Naive thymus-derived CD4-positive, alpha-beta T cell (primary cell): ENCODE measurements at regions not wholly inside any gene's neighbourhood (a gene's known extent, or its start where the extent isn't known, plus 50 kb on each side); places are given as distances from the start of the nearest gene placed in this dataset.

ENCODE experiments used
- ATAC-seq: fragments of 150-1000 bp; cut with Tn5 transposase; 2 replicates; pipeline ENCODE4 v1.10.0; 2021; ENCODE audit warnings: mild to moderate bottlenecking, moderate library complexity
- CTCF ChIA-PET: fragments of 350-600 bp; sonication (Branson Sonifier 250); formaldehyde crosslinking; loops from one replicate; lab custom pipeline; 2021; ENCODE audit warnings: antibody characterized with exemption; lab: Charles Lee
- POLR2A ChIA-PET: fragments of 350-600 bp; sonication (Branson Sonifier 250); formaldehyde crosslinking; loops from one replicate; lab custom pipeline; 2021; ENCODE audit warnings: antibody characterized with exemption, inconsistent platforms; lab: Charles Lee
- DNase-seq, 9 donors: peaks; one replicate each; pipeline versions ENCODE4 v3.0.0 to v3.0.0-alpha.2; 2020 to 2022; ENCODE audit warnings: mixed read lengths in 1 of 9
- H3K27ac ChIP-seq: one replicate; pipeline ENCODE4 v1.7.0; 2013; ENCODE audit warnings: mild to moderate bottlenecking, low read depth, low read length, moderate library complexity
- H3K27me3 ChIP-seq, 2 donors: one replicate each; pipeline ENCODE4 v1.7.0; 2013; ENCODE audit warnings: low read length in 2 of 2, mild to moderate bottlenecking in 2 of 2, moderate library complexity in 2 of 2; ENCODE audit not compliant: control insufficient read depth in 2 of 2, insufficient read depth in 2 of 2
- H3K36me3 ChIP-seq, 3 experiments: 1 replicate in 2 of 3; 2 replicates in 1 of 3; pipeline ENCODE4 v1.7.0; 2013; ENCODE audit warnings: low read length in 3 of 3, mild to moderate bottlenecking in 3 of 3, moderate library complexity in 1 of 3; ENCODE audit not compliant: insufficient read depth in 3 of 3, control insufficient read depth in 2 of 3
- H3K4me1 ChIP-seq, 2 donors: one replicate each; pipeline ENCODE4 v1.7.0; 2013; ENCODE audit warnings: low read length in 2 of 2, mild to moderate bottlenecking in 2 of 2, moderate library complexity in 1 of 2; ENCODE audit not compliant: control insufficient read depth in 2 of 2, insufficient read depth in 2 of 2
- H3K4me3 ChIP-seq: 2 replicates; pipeline ENCODE4 v1.7.0; 2013; ENCODE audit warnings: mild to moderate bottlenecking, low read length
- H3K9me3 ChIP-seq, 3 experiments: 1 replicate in 2 of 3; 2 replicates in 1 of 3; pipeline ENCODE4 v1.7.0; 2013; ENCODE audit warnings: low read length in 3 of 3; ENCODE audit not compliant: control insufficient read depth in 2 of 3
- H3K27ac Mint-ChIP-seq, 9 donors: one replicate each; pipeline ENCODE4 v1.8.0; 2020 to 2022; ENCODE audit warnings: mixed read lengths in 9 of 9, mild to moderate bottlenecking in 8 of 9, moderate library complexity in 5 of 9, inconsistent platforms in 2 of 9
- H3K27me3 Mint-ChIP-seq, 5 donors: one replicate each; pipeline ENCODE4 v1.8.0; 2021 to 2022; ENCODE audit warnings: mixed read lengths in 5 of 5, mild to moderate bottlenecking in 1 of 5
- H3K36me3 Mint-ChIP-seq, 5 donors: one replicate each; pipeline ENCODE4 v1.8.0; 2020 to 2022; ENCODE audit warnings: mixed read lengths in 5 of 5, mild to moderate bottlenecking in 3 of 5, inconsistent platforms in 1 of 5
- H3K4me1 Mint-ChIP-seq, 7 donors: one replicate each; pipeline ENCODE4 v1.8.0; 2020 to 2022; ENCODE audit warnings: mixed read lengths in 7 of 7, mild to moderate bottlenecking in 3 of 7, inconsistent platforms in 1 of 7
- H3K4me3 Mint-ChIP-seq, 10 donors: one replicate each; pipeline ENCODE4 v1.8.0; 2020 to 2022; ENCODE audit warnings: mild to moderate bottlenecking in 10 of 10, mixed read lengths in 10 of 10, moderate library complexity in 6 of 10, inconsistent platforms in 2 of 10
- H3K9me3 Mint-ChIP-seq, 11 donors: one replicate each; pipeline ENCODE4 v1.8.0; 2020 to 2022; ENCODE audit warnings: mixed read lengths in 11 of 11, mild to moderate bottlenecking in 4 of 11, inconsistent platforms in 1 of 11, moderate library complexity in 1 of 11
- intact Hi-C, 2 donors: fragments of 100-400 bp; cut with micrococcal nuclease; formaldehyde crosslinking; loops; one replicate each; pipeline ENCODE4 v1.15.1; 2023

DNA sequence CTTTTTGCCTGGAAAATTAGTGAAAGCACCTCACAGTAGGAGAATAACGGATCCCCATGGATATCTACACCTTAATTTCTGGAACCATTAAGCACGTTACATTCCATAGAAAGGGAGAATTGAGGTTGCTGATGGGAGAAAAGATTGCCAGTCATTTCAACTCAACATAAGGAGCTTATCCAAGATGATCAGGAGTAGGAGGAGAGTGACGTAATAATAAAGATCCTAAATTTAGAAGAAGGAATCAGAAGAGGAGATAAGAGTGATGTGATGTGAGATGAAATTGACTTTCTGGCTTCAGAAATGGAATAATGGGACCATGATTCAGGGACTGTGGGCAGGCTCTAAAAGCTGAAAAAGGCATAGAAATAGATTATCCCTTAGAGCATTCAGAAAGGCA lies 1017.8 kb upstream of the CHAC2 start:
- H3K27ac Mint-ChIP-seq, result no peak overlapping the region
- CTCF ChIA-PET, result no interaction called here

DNA sequence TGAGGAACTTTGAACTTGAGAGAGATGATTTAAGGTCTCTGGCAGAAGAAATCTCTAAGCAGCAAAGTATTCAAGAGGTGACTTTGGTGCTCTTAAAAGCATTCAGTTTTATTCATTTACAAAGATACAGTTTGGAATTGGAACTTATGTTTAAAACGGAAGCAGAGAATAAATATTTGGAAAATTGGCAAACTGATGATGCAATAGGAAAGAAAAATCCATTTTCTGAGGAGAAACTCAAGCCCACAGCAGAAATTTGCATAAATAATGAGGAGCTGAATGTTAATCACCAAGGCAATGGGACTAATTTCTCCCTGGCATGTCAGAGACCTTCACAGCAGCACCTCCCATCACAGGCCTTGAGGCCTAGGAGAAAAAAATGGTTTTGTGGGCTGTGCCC lies 1022.5 kb upstream of the CHAC2 start:
- Mint-ChIP-seq H3K27ac (no peak overlapping the region), H3K4me1 (no peaks in the 10 kb centered on the region), H3K4me3 (no peak overlapping the region), H3K27me3 (no peaks in the 10 kb centered on the region), H3K36me3 (no peaks in the 10 kb centered on the region), H3K9me3 (peaks cover 0 to 30% (median 15%) of the 10 kb centered on the region in 11 donors)
- H3K36me3 ChIP-seq, result no peaks in the 10 kb centered on the region
- intact Hi-C loops, result no loop called here
- H3K27me3 ChIP-seq, result no peaks in the 10 kb centered on the region
- H3K4me1 ChIP-seq, result no peaks in the 10 kb centered on the region
- ChIA-PET POLR2A (no interaction called here), CTCF (no interaction called here)
- H3K27ac ChIP-seq, result no peak overlapping the region
- peaks cover 0 to 9% (median 0%) of the 10 kb centered on the region in 3 experiments for H3K9me3 ChIP-seq
- no peak overlapping the region for H3K4me3 ChIP-seq
- ATAC-seq, result no peak
- no peak for DNase-seq

More for the DNA sequence above, 1017.8 kb upstream of the CHAC2 start:
- no peaks in the 10 kb centered on the region for H3K4me1 ChIP-seq
- H3K36me3 ChIP-seq, result no peaks in the 10 kb centered on the region
- H3K9me3 Mint-ChIP-seq, result peaks cover 0 to 31% (median 12%) of the 10 kb centered on the region in 11 donors
- no peaks in the 10 kb centered on the region for H3K27me3 Mint-ChIP-seq
- no peaks in the 10 kb centered on the region for H3K27me3 ChIP-seq
- DNase-seq (no peak), ATAC-seq (no peak)
- H3K4me3 Mint-ChIP-seq, result no peak overlapping the region
- peaks cover 0 to 9% (median 0%) of the 10 kb centered on the region in 3 experiments for H3K9me3 ChIP-seq
- H3K36me3 Mint-ChIP-seq, result no peaks in the 10 kb centered on the region
- intact Hi-C loops, result no loop called here
- no peak overlapping the region for H3K27ac ChIP-seq
- no peaks in the 10 kb centered on the region for H3K4me1 Mint-ChIP-seq
- H3K4me3 ChIP-seq, result no peak overlapping the region
- POLR2A ChIA-PET, result no interaction called here

DNA sequence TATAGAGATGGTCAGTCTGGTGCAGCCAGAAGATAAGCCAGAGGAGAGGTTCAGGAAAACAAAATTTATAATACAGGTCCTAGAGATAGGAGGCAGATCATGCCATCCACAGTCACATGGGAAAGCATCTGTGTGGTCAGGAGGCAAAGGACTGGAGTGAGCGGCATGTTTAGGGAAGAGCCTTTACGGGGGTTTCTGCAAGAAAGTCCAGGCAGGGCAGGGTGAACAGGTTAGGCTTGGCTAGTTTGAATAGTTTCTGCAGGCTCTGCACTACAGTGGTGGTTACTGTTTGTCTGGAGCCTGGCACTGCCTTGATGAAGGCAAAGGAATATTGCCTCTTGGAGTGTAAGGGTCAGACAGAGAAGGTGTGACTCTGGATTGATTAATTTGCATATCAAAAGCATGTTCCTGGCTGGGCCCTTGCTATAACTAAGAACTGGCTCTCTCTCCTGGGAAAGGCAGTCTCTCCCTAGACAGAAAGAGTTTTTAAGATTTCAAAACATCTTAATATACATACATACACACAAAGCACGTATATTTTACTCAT lies 1034.7 kb upstream of the CHAC2 start:
- H3K27me3 Mint-ChIP-seq, result no peaks in the 10 kb centered on the region
- H3K9me3 Mint-ChIP-seq, result peaks cover 0 to 43% (median 5%) of the 10 kb centered on the region in 11 donors
- DNase-seq (no peak), ATAC-seq (no peak)
- H3K27me3 ChIP-seq, result no peaks in the 10 kb centered on the region
- H3K4me3 Mint-ChIP-seq, result no peak overlapping the region
- no peaks in the 10 kb centered on the region for H3K4me1 ChIP-seq
- ChIA-PET POLR2A (no interaction called here), CTCF (no interaction called here)
- H3K27ac Mint-ChIP-seq, result no peak overlapping the region
- H3K27ac ChIP-seq, result no peak overlapping the region
- intact Hi-C loops, result no loop called here
- H3K4me1 Mint-ChIP-seq, result no peaks in the 10 kb centered on the region
- no peak overlapping the region for H3K4me3 ChIP-seq
- no peaks in the 10 kb centered on the region for H3K36me3 Mint-ChIP-seq
- H3K9me3 ChIP-seq, result no peaks in the 10 kb centered on the region
- H3K36me3 ChIP-seq, result no peaks in the 10 kb centered on the region

DNA sequence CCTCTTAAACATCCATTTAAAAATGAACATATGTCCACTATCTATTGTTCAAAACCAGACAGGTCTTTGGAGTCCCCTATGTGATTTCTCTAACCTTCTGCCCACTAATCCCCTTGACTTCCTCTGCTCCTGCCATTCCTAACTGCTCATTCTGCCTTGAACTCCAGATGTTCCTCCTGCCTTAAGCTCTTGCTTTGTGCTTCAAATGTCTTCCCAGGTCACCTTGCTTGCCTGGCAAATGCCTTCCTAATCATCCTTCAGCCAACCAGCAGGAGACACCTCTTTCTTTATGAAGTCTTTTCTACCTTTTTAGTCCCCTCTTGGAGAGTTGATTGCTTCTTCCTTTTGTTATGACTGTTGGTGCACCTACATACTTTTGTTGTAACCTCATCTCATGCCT lies 1043.0 kb upstream of the CHAC2 start:
- H3K27me3 ChIP-seq, result no peaks in the 10 kb centered on the region
- H3K4me1 Mint-ChIP-seq, result no peaks in the 10 kb centered on the region
- ChIA-PET POLR2A (no interaction called here), CTCF (no interaction called here)
- H3K27me3 Mint-ChIP-seq, result no peaks in the 10 kb centered on the region
- H3K9me3 Mint-ChIP-seq, result peaks cover 0 to 52% (median 14%) of the 10 kb centered on the region in 11 donors
- H3K36me3 Mint-ChIP-seq, result no peaks in the 10 kb centered on the region
- intact Hi-C loops, result no loop called here
- no peaks in the 10 kb centered on the region for H3K9me3 ChIP-seq
- DNase-seq (no peak), ATAC-seq (no peak)
- no peaks in the 10 kb centered on the region for H3K4me1 ChIP-seq
- no peak overlapping the region for H3K4me3 ChIP-seq
- no peak overlapping the region for H3K27ac ChIP-seq
- no peaks in the 10 kb centered on the region for H3K36me3 ChIP-seq
- H3K4me3 Mint-ChIP-seq, result no peak overlapping the region
- H3K27ac Mint-ChIP-seq, result no peak overlapping the region

DNA sequence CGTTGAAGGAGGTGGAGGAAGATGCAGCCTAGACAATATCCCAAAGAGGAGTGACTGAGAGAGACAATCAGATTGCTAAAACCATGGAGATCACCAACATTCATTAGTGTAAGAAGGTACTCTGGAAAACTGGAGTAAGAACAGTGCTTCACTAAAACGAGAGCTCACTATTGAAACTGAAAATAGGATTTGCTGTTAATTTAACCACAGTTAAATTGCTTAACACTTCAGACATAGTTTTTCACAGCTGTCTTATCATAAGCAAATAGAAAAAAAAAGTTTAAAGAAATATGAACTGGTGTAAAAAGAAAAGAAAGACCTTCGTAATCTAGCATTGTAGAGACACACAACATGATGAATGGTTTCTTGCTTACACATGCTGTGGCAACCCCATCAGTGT lies 1049.8 kb upstream of the CHAC2 start:
- Mint-ChIP-seq H3K4me3 (no peak overlapping the region), H3K36me3 (no peaks in the 10 kb centered on the region), H3K27ac (no peak overlapping the region), H3K4me1 (no peaks in the 10 kb centered on the region), H3K27me3 (no peaks in the 10 kb centered on the region), H3K9me3 (peaks cover 0 to 13% (median 3%) of the 10 kb centered on the region in 11 donors)
- ChIA-PET POLR2A (no interaction called here), CTCF (interaction anchor here (0.6 kb wide), 1 partner anchor 788 kb away, joined by 3 read pairs; no protein-coding TSS in a partner anchor)
- Histone ChIP-seq H3K27ac (no peak overlapping the region), H3K4me3 (no peak overlapping the region), H3K4me1 (no peaks in the 10 kb centered on the region), H3K36me3 (no peaks in the 10 kb centered on the region), H3K27me3 (no peaks in the 10 kb centered on the region), H3K9me3 (no peaks in the 10 kb centered on the region)
- intact Hi-C loops, result no loop called here
- ATAC-seq, result no peak
- no peak for DNase-seq

DNA sequence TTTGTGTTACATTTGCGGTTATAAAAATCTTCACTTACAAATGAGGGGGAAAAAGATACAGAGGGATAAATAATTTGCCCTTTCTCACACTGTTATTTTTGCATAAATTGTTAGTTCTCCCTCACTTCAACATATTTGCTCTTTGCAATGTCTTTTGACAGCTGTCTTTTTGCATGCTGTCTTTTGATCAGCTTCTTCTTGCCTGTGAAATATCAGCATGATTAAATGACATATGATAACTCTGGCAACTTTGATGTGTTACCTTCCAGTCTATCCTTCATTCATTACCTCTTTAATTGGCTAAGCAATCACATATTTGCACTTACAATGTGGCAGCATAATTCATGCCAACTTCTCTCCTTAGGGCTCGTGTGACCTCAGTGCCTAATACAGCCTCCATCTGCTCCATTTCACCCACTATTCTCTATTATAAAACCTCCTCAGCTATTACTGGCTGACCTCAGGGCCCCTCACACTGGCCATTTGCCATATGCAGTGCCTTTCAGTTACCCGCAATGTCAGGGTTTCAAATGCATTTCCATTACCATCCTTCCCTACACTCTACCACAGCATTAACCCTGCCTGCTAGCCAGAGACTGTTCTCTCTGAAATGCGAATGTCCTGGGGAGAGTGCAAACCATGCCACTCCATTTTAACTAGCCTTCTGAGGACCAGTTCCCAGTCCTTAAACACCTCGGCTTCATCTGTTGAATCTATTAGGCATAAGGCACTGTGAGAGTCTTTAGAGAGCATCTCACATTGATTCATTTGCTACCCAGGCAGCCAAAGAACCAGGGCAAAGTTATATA lies 1056.6 kb upstream of the CHAC2 start:
- Histone ChIP-seq H3K9me3 (no peaks in the 10 kb centered on the region), H3K36me3 (no peaks in the 10 kb centered on the region), H3K27me3 (no peaks in the 10 kb centered on the region), H3K4me1 (no peaks in the 10 kb centered on the region), H3K4me3 (no peak overlapping the region), H3K27ac (no peak overlapping the region)
- intact Hi-C loops, result no loop called here
- ChIA-PET POLR2A (no interaction called here), CTCF (no interaction called here)
- no peaks in the 10 kb centered on the region for H3K27me3 Mint-ChIP-seq
- ATAC-seq, result no peak
- H3K4me3 Mint-ChIP-seq, result no peak overlapping the region
- DNase-seq, result no peak
- H3K9me3 Mint-ChIP-seq, result peaks cover 0 to 13% (median 4%) of the 10 kb centered on the region in 11 donors
- H3K27ac Mint-ChIP-seq, result no peak overlapping the region
- H3K4me1 Mint-ChIP-seq, result no peaks in the 10 kb centered on the region
- H3K36me3 Mint-ChIP-seq, result no peaks in the 10 kb centered on the region

DNA sequence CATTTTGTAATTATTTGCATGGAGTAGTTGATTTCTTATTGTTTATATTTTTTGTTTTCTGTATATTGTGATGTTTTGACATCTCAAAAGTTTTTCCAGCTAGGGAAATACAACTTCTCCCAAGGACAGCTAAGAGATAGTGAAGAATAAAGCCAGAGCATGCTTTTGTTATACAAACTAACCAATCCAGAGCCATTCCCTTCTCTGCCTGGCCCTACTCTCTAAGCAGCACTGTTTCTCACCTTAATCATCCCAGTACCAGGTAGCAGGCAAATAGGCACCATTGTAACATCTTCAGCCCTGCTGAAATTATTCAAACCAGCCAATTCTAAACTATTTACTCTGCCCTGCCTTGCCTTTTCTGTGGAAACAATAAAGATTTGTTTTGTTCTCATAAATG lies 1063.4 kb upstream of the CHAC2 start:
- Histone ChIP-seq H3K4me3 (no peak overlapping the region), H3K27ac (no peak overlapping the region), H3K9me3 (no peaks in the 10 kb centered on the region), H3K4me1 (no peaks in the 10 kb centered on the region), H3K36me3 (no peaks in the 10 kb centered on the region), H3K27me3 (no peaks in the 10 kb centered on the region)
- H3K27ac Mint-ChIP-seq, result no peak overlapping the region
- no peaks in the 10 kb centered on the region for H3K36me3 Mint-ChIP-seq
- peaks cover 0 to 24% (median 3%) of the 10 kb centered on the region in 11 donors for H3K9me3 Mint-ChIP-seq
- intact Hi-C loops, result no loop called here
- ChIA-PET POLR2A (no interaction called here), CTCF (no interaction called here)
- no peaks in the 10 kb centered on the region for H3K27me3 Mint-ChIP-seq
- no peak overlapping the region for H3K4me3 Mint-ChIP-seq
- no peaks in the 10 kb centered on the region for H3K4me1 Mint-ChIP-seq
- DNase-seq, result no peak
- no peak for ATAC-seq
